Mucosa of descending colon (tissue), 3 donors: ENCODE measurements at regions not wholly inside any gene's neighbourhood (a gene's known extent, or its start where the extent isn't known, plus 50 kb on each side); places are given as distances from the start of the nearest gene placed in this dataset.
"Not testable (repeated sequence)": the region's sequence is repeated elsewhere in the genome, so short reads cannot be mapped to it uniquely, and the experiment has no call there.

ENCODE experiments used
- ATAC-seq: fragments of 200-7000 bp; cut with Tn5 transposase; one replicate; pipeline ENCODE4 v1.9.1; 2020; ENCODE audit warnings: mild to moderate bottlenecking, moderate library complexity
- DNase-seq, 3 donors: peaks; one replicate each; pipeline ENCODE4 v3.0.0-alpha.2; 2020
- H3K36me3 ChIP-seq: fragments of 200-600 bp; one replicate; pipeline ENCODE4 v1.8.0; 2021; ENCODE audit warnings: low read depth, mild to moderate bottlenecking
- H3K4me1 ChIP-seq: fragments of 200-600 bp; one replicate; pipeline ENCODE4 v1.8.0; 2021; ENCODE audit warnings: low read depth, mild to moderate bottlenecking
- H3K4me3 ChIP-seq: fragments of 200-600 bp; one replicate; pipeline ENCODE4 v1.8.0; 2021; ENCODE audit warnings: mild to moderate bottlenecking
- H3K9me3 ChIP-seq: fragments of 200-600 bp; one replicate; pipeline ENCODE4 v1.8.0; 2021; ENCODE audit warnings: mild to moderate bottlenecking
- CTCF ChIP-seq: fragments of 200-600 bp; IDR thresholded peaks from one replicate; pipeline ENCODE4 v1.8.0; 2022; ENCODE audit warnings: antibody characterized with exemption, mild to moderate bottlenecking
- intact Hi-C, 2 donors: fragments of 100-400 bp; cut with DNase I in 1 of 2; cut with micrococcal nuclease in 1 of 2; formaldehyde crosslinking; loops; one replicate each; pipeline versions ENCODE4 v1.11.0 to v1.11.1; 2022; cut with DNase I, micrococcal nuclease
- donor health status: DM: no; HTN: no; CAD: no; lungs with moderate emphysema.
- donor health status: DM: no; HTN: no; CAD: no.
- donor health status: DM: no; HTN: yes; CAD: no.

- peak; percentile 18 for ATAC-seq
- TF ChIP-seq CTCF: no peak
- DNase-seq: peak in 1 of 3 donors; percentile 30
These were observed 449.0 kb upstream of the LMCD1 start for GRCh38 chr3:8052659-8053058.

GRCh38 chr3:8068135-8068534 lies 433.5 kb upstream of the LMCD1 start:
- DNase-seq, intact Hi-C loops, H3K4me3 ChIP-seq, H3K9me3 ChIP-seq, H3K36me3 ChIP-seq, H3K4me1 ChIP-seq, ATAC-seq: not testable (repeated sequence)

More at GRCh38 chr3:8052659-8053058, 449.0 kb upstream of the LMCD1 start:
- no peak overlapping the region for H3K4me3 ChIP-seq
- H3K4me1 ChIP-seq: no peaks in the 10 kb centered on the region
- H3K36me3 ChIP-seq: no peaks in the 10 kb centered on the region
- intact Hi-C loops: no loop called here
- H3K9me3 ChIP-seq: no peaks in the 10 kb centered on the region

GRCh38 chr3:8069471-8069870 lies 432.2 kb upstream of the LMCD1 start:
- no peaks in the 10 kb centered on the region for H3K9me3 ChIP-seq
- intact Hi-C loops: no loop called here
- no peak for ATAC-seq
- H3K4me1 ChIP-seq: no peaks in the 10 kb centered on the region
- no peak for TF ChIP-seq CTCF
- H3K36me3 ChIP-seq: no peaks in the 10 kb centered on the region
- no peak overlapping the region for H3K4me3 ChIP-seq
- DNase-seq: no peak

- ATAC-seq: no peak
- no peak for DNase-seq
- intact Hi-C loops: no loop called here
These were observed 431.6 kb upstream of the LMCD1 start for GRCh38 chr3:8070011-8070410.

GRCh38 chr3:8074740-8075139 lies 426.9 kb upstream of the LMCD1 start:
- H3K4me3 ChIP-seq, H3K9me3 ChIP-seq, H3K36me3 ChIP-seq, DNase-seq, intact Hi-C loops, ATAC-seq, H3K4me1 ChIP-seq: not testable (repeated sequence)

More at GRCh38 chr3:8070011-8070410, 431.6 kb upstream of the LMCD1 start:
- H3K9me3 ChIP-seq: no peaks in the 10 kb centered on the region
- H3K4me3 ChIP-seq: no peak overlapping the region
- TF ChIP-seq CTCF: no peak
- H3K4me1 ChIP-seq: no peaks in the 10 kb centered on the region
- H3K36me3 ChIP-seq: no peaks in the 10 kb centered on the region

GRCh38 chr3:8077126-8077525 lies 424.5 kb upstream of the LMCD1 start:
- no peaks in the 10 kb centered on the region for H3K36me3 ChIP-seq
- H3K4me3 ChIP-seq: no peak overlapping the region
- DNase-seq: no peak
- intact Hi-C loops: no loop called here
- H3K9me3 ChIP-seq: no peaks in the 10 kb centered on the region
- H3K4me1 ChIP-seq: no peaks in the 10 kb centered on the region
- ATAC-seq: no peak
- TF ChIP-seq CTCF: no peak

- no peak for ATAC-seq
- Histone ChIP-seq H3K9me3 (no peaks in the 10 kb centered on the region), H3K4me3 (no peak overlapping the region), H3K36me3 (no peaks in the 10 kb centered on the region), H3K4me1 (no peaks in the 10 kb centered on the region)
- TF ChIP-seq CTCF: no peak
- DNase-seq: no peak
- intact Hi-C loops: no loop called here
These were observed 421.2 kb upstream of the LMCD1 start for GRCh38 chr3:8080464-8080863.
